HCT116 (cell line): ENCODE measurements at regions not wholly inside any gene's neighbourhood (a gene's known extent, or its start where the extent isn't known, plus 50 kb on each side); places are given as distances from the start of the nearest gene placed in this dataset.

Source experiments
- ATAC-seq: fragments of 200-7000 bp; cut with Tn5 transposase; 2 replicates; pipeline ENCODE4 v1.9.1; 2020; ENCODE audit warnings: mild to moderate bottlenecking, moderate library complexity
- BruUV-seq: library from RNA; stranded (reverse); fragments of 400-500 nt; replicated peaks from 2 replicates; lab custom pipeline; 2021; lab: Mats Ljungman, UMichigan
- CTCF ChIA-PET: fragments of 300-600 bp; sonication (Branson Sonifier 250); formaldehyde crosslinking; loops from one replicate; lab custom pipeline; 2021; ENCODE audit warnings: antibody characterized with exemption; lab: Charles Lee
- POLR2A ChIA-PET: fragments of 300-600, 350-600 bp; sonication (Branson Sonifier 250); formaldehyde crosslinking; loops from one replicate; lab custom pipeline; 2021; ENCODE audit warnings: antibody characterized with exemption; lab: Charles Lee
- RAD21 ChIA-PET, 2 experiments: fragments of 300-600 bp; sonication (Branson Sonifier 250); formaldehyde crosslinking; loops; one replicate each; lab custom pipeline; 2023; ENCODE audit warnings: low total read pairs in 2 of 2; ENCODE audit not compliant: uncharacterized antibody in 2 of 2, unreplicated experiment in 2 of 2, low non-redundant PET in 1 of 2; lab: Charles Lee
- DNase-seq: peaks from one replicate; pipeline ENCODE4 v3.0.0-alpha.2; 2010; ENCODE audit warnings: low read depth, low spot score
- H2AFZ ChIP-seq: fragments of 200-600 bp; shearing (Covaris generic), sonication (generic); 2 replicates; pipeline ENCODE4 v1.6.1; 2017; ENCODE audit warnings: low read depth, mixed run types, mixed read lengths, antibody characterized with exemption, low read length; ENCODE audit not compliant: poor library complexity, severe bottlenecking
- H3K27ac ChIP-seq: 2 replicates; pipeline ENCODE4 v1.5.1; 2012; ENCODE audit warnings: low read depth, low read length
- H3K27me3 ChIP-seq: fragments of 200-600 bp; sonication (generic); 2 replicates; pipeline ENCODE4 v1.6.1; 2016; ENCODE audit warnings: mixed run types, low read length, mixed read lengths; ENCODE audit not compliant: insufficient read depth
- H3K36me3 ChIP-seq, 2 experiments: fragments of 200-500 bp in 1 of 2; fragments of 200-600 bp in 1 of 2; sonication (Bioruptor generic) in 1 of 2; sonication (generic) in 1 of 2; 2 replicates each; pipeline versions ENCODE4 v1.5.1 to v1.6.1; 2014 to 2016; ENCODE audit warnings: low read length in 2 of 2, inconsistent platforms in 1 of 2, mixed read lengths in 1 of 2, mixed run types in 1 of 2; ENCODE audit not compliant: insufficient read depth in 2 of 2, control insufficient read depth in 1 of 2
- H3K4me1 ChIP-seq, 2 experiments: fragments of 200-600 bp in 1 of 2; sonication (generic) in 1 of 2; 2 replicates each; pipeline versions ENCODE4 v1.5.1 to v1.6.1; 2012 to 2017; ENCODE audit warnings: low read length in 2 of 2, inconsistent platforms in 1 of 2, mild to moderate bottlenecking in 1 of 2, mixed read lengths in 1 of 2, mixed run types in 1 of 2, moderate library complexity in 1 of 2; ENCODE audit not compliant: insufficient read depth in 2 of 2, control insufficient read depth in 1 of 2
- H3K4me2 ChIP-seq: fragments of 200-600 bp; sonication (generic); 2 replicates; pipeline ENCODE4 v1.6.1; 2017; ENCODE audit warnings: mixed run types, low read length, mixed read lengths
- H3K4me3 ChIP-seq, 2 experiments: fragments of 200-600 bp in 1 of 2; sonication (generic) in 1 of 2; replicated peaks in 1 of 2; 2 replicates each; pipeline ENCODE4 v1.5.1; 2011 to 2016; ENCODE audit warnings: low read length in 2 of 2, control low read depth in 1 of 2, low read depth in 1 of 2, mild to moderate bottlenecking in 1 of 2, mixed read lengths in 1 of 2, mixed run types in 1 of 2
- H3K79me2 ChIP-seq: fragments of 200-600 bp; sonication (generic); 2 replicates; pipeline ENCODE4 v1.6.1; 2017; ENCODE audit warnings: mild to moderate bottlenecking, mixed run types, low read length, moderate library complexity, mixed read lengths; ENCODE audit not compliant: insufficient read depth
- H3K9ac ChIP-seq: fragments of 200-600 bp; sonication (generic); 2 replicates; pipeline ENCODE4 v1.6.1; 2016; ENCODE audit warnings: low read length, mixed read lengths
- H3K9me2 ChIP-seq: fragments of 200-600 bp; sonication (generic), shearing (Covaris generic); 2 replicates; pipeline ENCODE4 v1.6.1; 2017; ENCODE audit warnings: mixed run types, mild to moderate bottlenecking, moderate library complexity; ENCODE audit not compliant: insufficient read depth
- H3K9me3 ChIP-seq, 2 experiments: fragments of 200-500 bp in 1 of 2; fragments of 200-600 bp in 1 of 2; sonication (Bioruptor generic) in 1 of 2; sonication (generic) in 1 of 2; 2 replicates each; pipeline ENCODE4 v1.6.1; 2014 to 2017; ENCODE audit warnings: low read length in 2 of 2, mixed read lengths in 2 of 2, inconsistent platforms in 1 of 2, low read depth in 1 of 2, mild to moderate bottlenecking in 1 of 2, mixed run types in 1 of 2, moderate library complexity in 1 of 2; ENCODE audit not compliant: control insufficient read depth in 1 of 2, insufficient read depth in 1 of 2
- H4K20me1 ChIP-seq: fragments of 200-600 bp; sonication (generic), shearing (Covaris generic); 2 replicates; pipeline ENCODE4 v1.6.1; 2017; ENCODE audit warnings: mixed run types, mild to moderate bottlenecking, moderate library complexity; ENCODE audit not compliant: insufficient read depth
- CBX3 ChIP-seq: IDR thresholded peaks from 2 replicates; pipeline ENCODE4 v1.6.1; 2012; ENCODE audit warnings: low read depth
- CEBPB ChIP-seq: IDR thresholded peaks from 2 replicates; pipeline ENCODE4 v1.6.1; 2012; ENCODE audit warnings: low read depth
- ELF1 ChIP-seq: IDR thresholded peaks from 2 replicates; pipeline ENCODE4 v1.6.1; 2012; ENCODE audit warnings: low read depth, borderline replicate concordance
- POLR2A ChIP-seq: IDR thresholded peaks from 2 replicates; pipeline ENCODE4 v1.7.0; 2011; ENCODE audit warnings: borderline replicate concordance; ENCODE audit not compliant: insufficient read depth, insufficient read length; ENCODE audit errors: extremely low read depth
- intact Hi-C: fragments of 100-400 bp; cut with micrococcal nuclease; formaldehyde crosslinking; loops from 2 replicates; pipeline ENCODE4 v1.10.0; 2022

GRCh38 chr12:3405821-3406220, 85.2 kb upstream of the PRMT8 start:
- RAD21 ChIA-PET, result no interaction called here

GRCh38 chr12:3407723-3408122, 83.3 kb upstream of the PRMT8 start:
- Histone ChIP-seq H3K4me1 (no peaks in the 10 kb centered on the region), H3K9me3 (peaks cover 8 to 11% of the 10 kb centered on the region in 2 experiments; a peak in 3 of 4 replicates), H3K27me3 (no peaks in the 10 kb centered on the region), H3K79me2 (no peaks in the 10 kb centered on the region), H2AFZ (no peak overlapping the region)
- TF ChIP-seq CBX3 (peak; percentile 47; the same call in 1 of the 2 replicates), ELF1 (no peak), CEBPB (no peak)
- TF ChIP-seq, all 23 proteins: peak for 1
- ATAC-seq (no peak), DNase-seq (no peak)
- H3K4me2 ChIP-seq, result no peak overlapping the region
- no TSS peak for BruUV-seq
- POLR2A ChIA-PET, result no interaction called here
- CTCF ChIA-PET, result no interaction called here
- H3K9ac ChIP-seq, result no peak overlapping the region
- H3K36me3 ChIP-seq, result no peaks in the 10 kb centered on the region
- RAD21 ChIA-PET, result no interaction called here
- intact Hi-C loops, result no loop called here
- H3K4me3 ChIP-seq, result no peak overlapping the region
- no peaks in the 10 kb centered on the region for H4K20me1 ChIP-seq
- no peak overlapping the region for H3K27ac ChIP-seq
- no peaks in the 10 kb centered on the region for H3K9me2 ChIP-seq

More at GRCh38 chr12:3405821-3406220, 85.2 kb upstream of the PRMT8 start:
- DNase-seq (no peak), ATAC-seq (no peak)
- Histone ChIP-seq H4K20me1 (no peaks in the 10 kb centered on the region), H2AFZ (no peak overlapping the region), H3K27me3 (0 out of 2 replicates have a peak, but pooled peaks cover 5% of the 10 kb centered on the region), H3K4me2 (no peak overlapping the region), H3K9ac (no peak overlapping the region), H3K9me3 (peaks cover 8 to 11% of the 10 kb centered on the region in 2 experiments; a peak in 3 of 4 replicates), H3K4me1 (no peaks in the 10 kb centered on the region), H3K9me2 (no peaks in the 10 kb centered on the region), H3K4me3 (no peak overlapping the region), H3K27ac (no peak overlapping the region), H3K79me2 (no peaks in the 10 kb centered on the region), H3K36me3 (no peaks in the 10 kb centered on the region)
- ChIA-PET CTCF (no interaction called here), POLR2A (no interaction called here)
- BruUV-seq, result no TSS peak
- TF ChIP-seq POLR2A, result no peak
- intact Hi-C loops, result no loop called here
